Stimulated activated CD4-positive, alpha-beta T cell treated with anti-CD3 and anti-CD28 coated beads, TNF-alpha, amount 100 ng/mL, for 48 hours (primary cell): ENCODE measurements at regions not wholly inside any gene's neighbourhood (a gene's known extent, or its start where the extent isn't known, plus 50 kb on each side); places are given as distances from the start of the nearest gene placed in this dataset.

Source experiments
- DNase-seq, 3 donors: peaks; one replicate each; pipeline ENCODE4 v3.0.0-alpha.2; 2020; ENCODE audit warnings: low read depth in 3 of 3

DNA sequence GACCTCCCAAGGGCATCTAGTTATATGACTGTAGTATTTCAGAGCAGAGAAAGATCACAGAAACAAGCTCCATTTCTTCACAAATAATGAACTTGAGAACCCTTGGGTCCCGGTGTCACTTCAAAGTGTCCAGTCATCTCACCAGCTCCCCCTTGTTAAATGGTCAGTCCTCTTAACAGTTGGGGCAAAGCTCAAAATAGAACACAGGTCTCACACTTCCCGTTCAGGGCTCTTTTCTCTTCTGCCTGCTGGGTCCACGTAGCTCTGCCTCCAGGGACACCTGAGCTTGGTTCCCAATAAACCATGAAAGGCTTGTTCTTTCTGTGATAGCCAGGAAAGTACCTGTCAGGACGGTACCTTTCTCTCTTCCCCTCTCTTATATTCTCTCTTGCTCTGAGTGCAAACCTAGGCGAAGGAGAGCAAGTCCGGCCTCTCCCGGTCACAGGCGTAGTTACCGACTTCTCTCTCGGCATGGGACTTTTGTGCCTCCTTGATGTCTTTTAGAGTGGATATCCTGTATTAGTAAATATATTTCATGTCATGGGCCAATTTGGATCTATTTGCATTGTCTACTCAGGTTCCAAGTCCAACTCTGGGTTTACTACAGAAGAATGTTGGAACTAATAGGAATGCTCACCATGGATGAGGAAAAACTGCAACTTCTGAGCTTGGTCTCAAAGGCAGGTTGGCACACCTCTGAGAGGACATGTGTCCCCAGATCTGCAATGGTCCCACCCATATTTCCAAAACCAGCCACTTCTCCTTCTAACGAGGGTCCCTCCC is 118.8 kb upstream of the PARP11 start:
- no peak for DNase-seq

DNA sequence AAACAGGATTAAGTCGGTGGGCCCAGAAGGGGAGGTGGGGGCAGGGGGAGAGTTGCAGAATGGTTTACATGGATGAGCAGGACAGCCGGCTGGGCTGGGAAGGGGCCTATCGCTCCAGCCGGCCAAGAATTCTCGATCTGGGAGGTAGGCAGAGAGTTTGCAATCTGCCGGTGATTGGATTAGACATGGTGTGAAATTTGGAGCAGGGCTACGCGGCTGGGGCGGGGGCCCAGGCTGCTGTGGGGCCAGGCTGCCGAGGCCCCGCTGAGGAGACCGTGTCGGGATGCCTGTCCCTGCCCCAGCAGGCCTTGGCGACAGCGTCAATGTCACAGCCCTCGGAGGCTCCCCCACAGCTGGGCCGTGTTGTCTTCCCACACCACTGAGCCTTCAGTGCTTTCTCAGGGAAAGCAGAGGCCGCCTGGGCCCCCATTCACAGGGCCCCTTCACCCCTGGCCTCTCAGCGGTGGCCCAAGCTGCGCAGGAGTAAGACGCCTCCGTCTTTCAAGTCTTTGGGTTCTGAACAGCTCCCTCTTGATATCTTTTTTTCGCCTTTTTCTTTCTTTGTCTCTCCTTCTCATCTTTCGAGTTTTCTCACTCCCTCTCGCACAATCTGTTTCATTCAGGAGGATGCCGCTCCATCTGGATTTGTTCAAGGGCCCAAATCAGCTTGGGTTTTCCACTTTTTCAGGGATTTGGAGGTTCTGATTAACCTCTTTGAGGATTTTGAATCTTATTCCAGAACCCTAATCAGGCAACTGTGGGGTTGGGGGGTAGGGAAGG is 117.5 kb upstream of the PARP11 start:
- no peak for DNase-seq

DNA sequence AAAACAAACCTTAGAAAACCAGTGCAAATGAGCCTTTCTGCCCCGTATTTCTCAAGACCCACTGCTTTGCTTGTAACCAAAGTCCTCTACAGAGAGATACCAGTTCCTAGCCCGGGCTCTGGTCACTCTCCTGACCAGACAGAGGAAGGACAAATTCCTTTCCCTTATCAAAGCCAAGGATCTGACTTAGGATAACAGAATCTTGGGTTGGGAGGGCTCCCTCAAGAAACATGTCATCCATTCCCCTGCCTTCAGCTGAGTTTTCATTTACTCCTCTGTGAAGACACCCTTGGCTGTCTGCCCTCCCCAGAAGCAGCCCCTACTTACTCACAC is 116.0 kb upstream of the PARP11 start:
- DNase-seq: no peak

DNA sequence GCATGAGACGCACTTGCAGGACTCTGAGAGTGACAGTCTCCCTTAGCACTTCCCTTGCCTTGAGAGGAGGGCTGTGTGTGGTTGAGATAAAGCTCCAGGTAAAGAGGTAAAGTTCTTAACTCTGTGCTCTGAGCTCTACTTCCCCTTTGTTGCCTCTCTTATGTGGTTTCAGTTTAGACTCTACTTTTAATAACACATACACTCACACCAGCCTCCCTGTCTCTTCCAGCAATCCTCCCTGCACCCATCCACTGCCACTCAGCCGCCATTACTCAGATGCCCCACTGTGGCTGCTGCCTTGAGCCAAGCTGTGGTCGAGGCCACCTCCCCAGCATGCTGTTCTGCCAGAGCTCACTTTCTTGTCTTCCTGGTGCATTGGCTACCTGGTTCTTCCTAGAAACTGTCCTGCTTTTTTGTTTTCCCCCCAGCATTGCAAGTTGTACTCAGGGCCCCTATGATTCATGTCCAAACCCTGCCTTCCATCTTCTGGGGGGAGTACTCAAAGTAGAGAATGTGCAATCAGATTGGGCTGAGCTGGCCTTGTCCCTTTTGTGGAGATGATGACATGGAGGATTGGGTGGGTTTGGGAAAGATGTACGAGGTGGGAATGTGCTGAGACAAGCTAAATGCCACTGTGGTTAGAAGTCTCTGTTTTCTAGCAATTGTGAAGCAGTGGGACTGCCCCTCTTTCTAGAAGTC is 115.5 kb upstream of the PARP11 start:
- DNase-seq: no peak

DNA sequence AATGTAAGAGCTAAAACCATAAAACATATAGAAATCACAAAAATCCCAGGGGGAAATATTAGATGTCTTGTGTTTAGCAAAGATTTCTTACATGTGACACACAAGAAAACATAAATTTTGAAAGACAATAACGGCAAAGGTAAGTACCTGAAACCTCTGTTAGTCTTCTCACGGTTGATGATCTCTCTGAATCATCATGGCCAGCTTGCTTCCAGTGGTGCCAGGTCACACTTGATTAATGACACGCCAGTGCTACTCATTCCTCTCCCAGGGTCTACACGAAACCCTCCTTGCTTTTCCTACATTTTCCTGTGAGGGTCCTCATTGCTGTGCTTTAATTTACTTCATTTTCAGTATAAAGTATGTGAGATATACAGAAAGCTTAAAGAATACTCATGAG is 114.4 kb upstream of the PARP11 start:
- no peak for DNase-seq

DNA sequence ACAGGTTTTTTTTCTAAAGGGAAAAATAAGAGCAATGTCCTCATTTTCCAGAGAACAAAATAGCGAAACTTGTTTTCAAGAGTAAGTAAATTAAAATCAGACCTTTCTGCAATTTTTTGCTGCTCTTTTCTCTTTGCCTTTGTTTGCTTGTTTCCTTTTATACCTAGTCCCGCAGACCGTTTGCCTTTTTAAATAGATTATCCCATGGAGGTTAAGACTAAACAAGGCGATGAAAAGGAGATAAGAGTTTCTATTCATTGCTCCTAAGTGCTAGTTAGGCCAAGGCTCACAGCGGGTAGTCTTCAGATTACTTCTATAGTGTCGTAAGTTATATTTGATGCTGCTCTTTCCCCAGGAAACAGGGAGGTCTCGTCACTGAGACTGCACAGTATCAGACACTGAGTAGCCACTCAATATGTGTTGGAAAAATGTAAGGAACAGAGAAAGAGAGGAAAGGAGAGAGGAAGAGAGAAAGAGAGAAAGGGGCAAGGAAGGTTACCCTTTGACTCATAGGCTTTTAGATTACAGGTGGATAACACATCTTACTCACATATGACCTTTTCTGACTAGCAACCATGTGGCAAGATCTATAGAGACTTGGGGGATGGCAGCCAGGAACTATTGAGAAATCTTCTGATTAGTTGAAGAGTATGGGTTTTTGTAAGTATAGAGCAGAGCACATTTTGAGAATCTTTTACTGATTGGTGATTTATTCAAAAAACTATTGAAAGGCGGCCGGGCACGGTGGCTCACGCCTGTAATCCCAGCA is 107.5 kb upstream of the PARP11 start:
- DNase-seq: no peak

DNA sequence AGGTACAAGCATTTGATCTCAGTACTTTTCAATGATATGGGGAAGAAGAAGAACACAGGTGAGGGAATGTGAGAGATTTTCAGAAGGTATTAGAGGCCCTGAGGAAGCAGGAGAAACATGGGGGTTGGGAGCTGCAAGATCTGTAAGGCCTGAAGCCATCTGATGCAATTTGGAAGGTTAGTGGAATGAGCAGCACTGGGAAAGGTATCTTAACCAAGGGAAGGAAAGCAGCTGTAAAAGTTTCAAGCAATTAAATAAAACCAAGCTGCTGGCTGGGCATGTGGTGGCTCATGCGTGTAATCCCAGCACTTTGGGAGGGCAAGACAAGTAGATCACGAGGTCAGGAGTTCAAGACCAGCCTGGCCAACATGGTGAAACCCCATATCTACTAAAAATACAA is 104.4 kb upstream of the PARP11 start:
- no peak for DNase-seq

DNA sequence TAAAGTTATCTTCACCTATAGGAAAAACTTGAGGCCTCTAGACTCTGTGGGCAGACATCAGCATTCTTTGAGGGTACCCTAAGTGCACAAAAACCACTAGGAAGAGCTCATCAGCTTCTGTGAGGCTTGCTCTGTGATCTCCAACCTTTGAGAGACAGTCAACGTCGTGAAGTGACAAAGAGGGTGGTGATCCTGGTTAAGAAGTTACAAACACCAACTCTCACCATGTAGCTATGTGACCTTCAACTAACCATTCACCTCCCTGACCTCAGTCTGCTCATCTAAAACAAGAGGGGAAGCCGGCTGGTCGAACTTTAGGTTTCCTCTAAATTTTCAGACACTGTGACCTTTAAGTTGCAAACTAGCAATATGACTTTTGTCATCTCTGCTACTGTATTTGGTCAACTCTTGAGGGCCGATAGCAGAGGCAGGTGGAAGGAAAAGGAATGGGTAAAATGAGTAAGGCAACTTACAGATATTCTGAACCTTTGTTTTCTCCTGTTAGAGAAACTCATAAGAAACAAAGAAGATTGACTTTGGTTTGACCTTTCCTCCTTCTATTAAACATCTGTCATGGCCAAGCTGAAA is 103.2 kb upstream of the PARP11 start:
- no peak for DNase-seq

DNA sequence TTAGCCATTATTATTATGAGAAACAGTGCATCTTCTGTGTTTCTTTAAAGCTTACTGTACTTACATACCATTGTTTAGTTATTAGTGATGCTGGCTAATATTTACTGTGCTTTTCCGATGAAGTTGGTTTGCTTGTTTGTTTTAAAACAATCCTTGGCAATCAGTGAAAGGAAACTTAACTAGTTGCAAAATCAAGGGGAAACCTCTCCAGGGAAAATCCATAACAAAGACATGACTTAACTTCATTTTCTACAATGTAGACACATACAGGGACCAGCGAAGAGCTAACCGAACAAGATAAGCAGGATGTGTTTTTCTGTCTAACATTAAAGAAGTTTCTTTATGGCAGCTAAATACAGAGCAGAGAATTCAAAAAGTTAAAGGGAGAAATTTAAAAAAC is 102.5 kb upstream of the PARP11 start:
- DNase-seq: no peak

DNA sequence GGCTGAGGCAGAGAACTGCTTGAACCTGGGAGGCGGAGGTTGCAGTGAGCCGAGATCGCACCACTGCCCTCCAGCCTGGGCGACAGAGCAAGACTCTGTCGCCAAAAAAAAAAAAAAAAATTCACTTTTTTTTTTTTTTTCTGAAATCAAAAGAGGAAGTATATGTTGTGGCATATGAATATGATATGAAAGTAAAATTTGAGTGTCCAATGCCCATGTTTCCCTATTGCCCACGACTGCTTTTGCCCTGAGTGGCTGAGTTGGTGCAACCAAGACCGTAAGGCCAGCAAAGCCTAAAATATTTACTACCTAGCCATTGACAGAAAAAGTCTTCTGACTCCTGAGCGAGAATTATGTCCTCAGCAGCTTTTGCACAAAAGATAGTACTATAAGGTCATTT is 101.7 kb upstream of the PARP11 start:
- DNase-seq: no peak

DNA sequence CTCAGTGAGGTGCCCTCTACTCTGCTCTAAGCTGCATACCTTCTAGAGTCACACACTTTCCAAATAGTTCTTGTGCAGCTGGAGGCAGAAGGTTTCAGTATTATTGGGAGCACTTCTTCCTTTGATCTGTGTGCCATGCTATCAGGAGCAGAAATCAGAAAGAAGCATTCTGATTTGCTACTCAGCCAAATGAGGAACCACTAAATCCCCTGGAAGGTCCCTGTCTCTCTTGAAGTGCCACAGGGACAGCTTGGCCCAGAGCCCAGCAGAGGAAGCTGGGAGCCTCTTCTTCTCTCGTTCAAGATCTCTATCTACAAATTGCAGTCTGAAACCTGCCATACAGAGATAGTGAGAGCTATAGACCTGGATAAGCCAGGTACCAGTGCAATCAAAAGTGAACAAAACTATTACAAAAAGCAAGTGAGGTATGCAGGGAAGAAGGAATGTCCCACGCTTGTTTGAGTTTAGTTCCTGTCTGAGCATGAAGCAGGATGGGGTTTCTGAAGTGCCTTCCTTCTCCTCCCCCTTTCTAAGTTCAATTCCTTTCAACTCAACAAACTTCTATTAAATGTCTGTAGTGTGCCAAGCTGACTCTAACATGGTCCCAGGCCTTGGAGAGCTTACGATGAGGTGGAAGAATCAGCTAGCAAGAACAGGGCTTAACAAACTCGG is 100.9 kb upstream of the PARP11 start:
- DNase-seq: no peak

DNA sequence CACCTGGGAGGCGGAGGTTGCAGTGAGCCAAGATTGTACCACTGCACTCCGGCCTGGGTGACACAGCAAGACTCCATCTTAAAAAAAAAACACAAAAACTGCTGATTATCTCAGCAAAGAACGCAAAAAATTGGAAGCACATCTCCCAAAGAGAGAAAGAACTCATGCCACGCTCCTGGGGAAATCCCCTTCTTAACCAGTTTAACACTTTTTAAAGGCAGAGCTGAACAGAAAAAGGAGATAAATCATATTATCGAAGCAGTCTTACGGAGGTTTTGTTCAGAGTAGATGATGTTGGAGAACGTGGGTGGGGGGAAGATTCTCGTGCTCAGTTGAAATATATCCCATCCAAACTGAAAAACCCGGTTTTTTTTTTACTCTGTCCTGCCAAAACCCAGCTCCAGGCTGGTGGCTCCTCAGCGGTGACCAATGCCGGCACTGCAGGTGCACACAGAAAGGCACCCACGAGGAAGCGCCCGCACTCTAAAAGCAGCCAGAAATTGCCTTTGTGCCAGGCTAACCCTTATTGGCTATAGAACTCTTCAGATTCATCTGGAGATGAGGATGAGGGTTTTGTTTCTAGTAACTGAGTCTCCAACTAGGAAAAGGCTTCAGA is 100.2 kb upstream of the PARP11 start:
- no peak for DNase-seq

DNA sequence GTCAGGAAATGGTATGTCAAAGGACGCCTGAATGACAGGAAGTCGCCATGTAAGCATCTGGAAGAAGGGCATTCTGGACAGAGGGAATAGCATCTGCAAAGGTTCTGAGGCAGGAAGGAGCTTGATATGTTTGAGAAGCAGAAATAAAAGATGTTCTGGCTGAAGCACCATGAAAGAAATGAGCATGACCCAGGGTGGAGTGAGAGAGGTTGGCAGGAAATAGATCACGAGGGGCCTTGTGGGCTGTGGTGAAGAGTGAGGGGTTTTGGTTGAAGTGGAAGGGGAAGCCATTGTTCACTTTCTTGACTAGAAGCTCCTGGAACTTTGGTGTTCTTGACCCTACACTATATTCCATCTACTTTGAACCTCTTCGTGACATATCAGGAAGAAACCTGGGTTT is 99.4 kb upstream of the PARP11 start:
- DNase-seq: no peak

DNA sequence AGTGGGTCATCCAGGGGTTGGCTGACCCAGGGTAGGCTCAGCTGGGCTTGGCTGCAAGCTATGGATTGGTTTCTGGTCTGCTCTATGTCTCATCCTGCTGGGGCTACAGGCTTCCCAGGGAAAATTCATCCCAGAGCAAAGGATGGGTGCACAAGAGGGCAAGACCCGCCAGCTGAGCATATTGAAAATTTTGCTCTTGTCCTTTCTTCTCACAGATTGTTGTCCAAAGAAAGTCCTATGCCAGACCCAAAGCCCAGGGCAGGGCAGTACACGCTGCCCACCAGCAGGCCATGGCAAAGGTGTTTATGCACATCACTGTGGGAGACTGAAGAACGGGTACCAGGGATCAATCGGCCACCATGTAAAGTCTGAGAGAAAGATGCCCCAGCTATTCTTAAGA is 95.3 kb upstream of the PARP11 start:
- no peak for DNase-seq

DNA sequence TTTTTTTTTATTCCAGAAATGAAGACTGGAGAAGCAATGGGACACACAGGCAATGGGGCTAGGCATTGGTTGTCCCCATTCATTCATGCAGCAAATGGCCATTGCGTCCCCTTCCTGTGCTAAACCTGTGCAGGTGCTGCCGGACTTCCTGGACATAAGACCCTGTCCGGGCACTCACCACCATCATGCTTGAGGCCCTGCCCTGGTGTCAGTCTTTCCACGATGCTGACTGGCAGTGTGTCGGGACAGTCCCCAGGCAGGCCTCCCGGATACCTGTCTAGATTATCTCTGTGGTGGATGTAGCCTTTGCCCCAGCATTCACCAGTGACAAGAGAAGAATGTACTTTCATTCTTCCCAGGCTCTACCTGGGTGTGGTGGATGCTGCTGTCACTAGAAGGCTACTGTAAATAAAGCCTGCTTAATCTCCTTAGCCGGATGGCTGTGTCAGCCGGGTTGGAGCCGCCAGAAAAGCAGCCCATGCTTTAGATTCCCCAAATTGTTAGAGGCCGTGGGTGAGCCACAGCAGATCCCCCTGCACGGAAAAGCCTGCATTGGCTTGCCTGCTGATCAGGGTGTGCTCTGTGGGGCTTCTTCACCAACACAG is 94.5 kb upstream of the PARP11 start:
- DNase-seq: no peak

DNA sequence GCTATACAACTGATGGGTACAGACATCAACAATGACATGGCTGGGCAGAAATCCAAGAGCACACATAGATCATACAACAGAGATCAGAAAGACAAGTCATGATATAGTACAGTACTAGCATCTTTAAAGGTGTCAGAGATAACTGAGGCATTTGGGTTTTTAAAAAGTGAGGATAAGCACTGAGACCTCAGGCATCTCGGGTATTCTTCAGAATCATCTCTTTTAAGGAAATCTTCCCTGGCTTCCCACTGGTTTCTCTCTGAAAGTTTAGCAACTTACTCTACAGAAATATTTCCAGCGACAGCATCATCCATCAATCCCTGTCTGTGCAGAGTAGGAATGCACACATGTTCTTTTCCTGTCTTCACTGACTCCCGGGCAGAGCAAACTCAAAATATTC is 93.2 kb upstream of the PARP11 start:
- DNase-seq: no peak

DNA sequence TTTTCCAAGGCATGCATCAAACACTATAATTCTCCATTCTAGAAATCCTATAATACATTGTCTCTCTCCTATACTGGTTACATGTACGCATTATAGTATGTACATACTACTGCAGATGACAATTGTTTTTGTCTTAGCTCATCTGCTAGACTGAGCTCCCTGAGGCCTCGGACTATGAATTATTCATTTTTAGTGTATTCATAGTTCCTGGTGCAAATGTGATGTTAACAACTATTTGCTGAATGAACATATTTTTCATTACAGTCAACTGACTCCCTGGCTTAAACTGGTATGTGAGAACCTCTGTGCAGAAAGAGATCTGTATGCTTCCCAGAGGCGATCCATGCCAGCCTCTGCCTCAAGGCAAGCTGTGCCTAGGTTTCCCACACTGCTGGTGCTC is 91.8 kb upstream of the PARP11 start:
- DNase-seq: no peak

DNA sequence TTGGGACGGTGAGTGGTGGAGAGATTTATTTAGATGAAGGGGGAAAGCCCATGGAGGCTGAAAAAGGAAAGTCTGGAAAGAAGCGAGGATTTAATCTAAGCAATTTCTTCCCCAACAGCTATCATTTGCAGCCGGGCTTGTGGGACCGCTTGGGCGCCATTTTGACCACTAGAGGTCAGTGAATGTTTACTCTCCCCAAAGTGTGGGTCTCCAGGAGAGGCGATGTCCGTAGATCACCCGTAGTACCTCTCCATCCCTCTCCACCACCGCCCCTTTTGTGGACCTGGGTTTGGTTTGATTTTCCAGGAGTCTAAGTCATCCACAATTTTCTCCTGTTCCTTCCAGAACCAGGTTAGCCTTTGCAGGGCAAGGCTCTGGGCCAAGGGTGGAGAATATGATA is 91.2 kb upstream of the PARP11 start:
- DNase-seq: no peak

DNA sequence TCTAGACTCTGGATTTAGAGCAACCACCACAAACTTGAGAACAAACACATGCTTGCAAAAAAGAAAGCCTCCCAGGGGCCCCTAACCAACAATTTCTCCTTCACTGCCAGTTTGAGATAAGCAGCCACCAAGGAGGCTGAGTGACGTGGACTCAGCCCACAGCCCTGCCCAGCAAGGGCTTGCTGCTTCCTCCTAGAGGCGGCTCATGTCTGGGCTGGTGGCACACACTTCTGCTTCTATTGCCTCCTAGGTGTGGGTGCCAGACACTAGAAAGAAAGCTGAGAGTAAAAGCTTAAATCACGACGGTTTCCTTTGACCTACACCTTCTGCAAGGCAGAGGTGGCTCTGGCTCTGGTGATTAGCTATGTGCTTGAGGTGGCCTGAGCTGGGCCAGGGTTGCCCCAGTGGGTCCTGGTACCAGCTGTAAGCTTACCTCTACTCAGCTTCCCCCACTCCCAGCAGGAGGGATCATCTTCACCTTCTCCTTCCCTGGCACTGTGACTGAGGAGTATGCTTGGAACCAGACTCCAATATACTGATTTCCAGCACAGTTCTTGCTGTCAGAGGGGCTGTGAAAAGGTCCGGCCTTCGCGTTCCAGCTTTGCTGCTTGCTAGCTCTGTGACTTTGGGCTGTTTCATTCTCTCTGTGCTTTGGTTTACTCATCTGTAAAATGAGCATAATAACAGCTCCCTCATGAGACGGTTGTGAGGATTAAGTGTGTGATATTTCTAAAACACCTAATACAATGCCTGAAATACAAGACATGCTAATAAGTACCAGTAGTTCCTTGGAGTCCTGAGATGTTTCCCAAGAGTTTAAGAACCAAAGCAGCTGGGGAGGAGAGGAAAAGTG is 89.7 kb upstream of the PARP11 start:
- DNase-seq: no peak
